A549 (cell line): ENCODE measurements at regions not wholly inside any gene's neighbourhood (a gene's known extent, or its start where the extent isn't known, plus 50 kb on each side); places are given as distances from the start of the nearest gene placed in this dataset.

Experiments
- CBX2 ChIP-seq: fragments of 200-600 bp; sonication (generic); IDR thresholded peaks from 2 replicates; pipeline ENCODE4 v1.6.1; 2016; ENCODE audit warnings: low read depth, mild to moderate bottlenecking, borderline replicate concordance
- CEBPB ChIP-seq, 2 experiments: fragments of >200 bp in 1 of 2; sonication (Bioruptor Twin) in 1 of 2; formaldehyde crosslinking in 1 of 2; IDR thresholded peaks; 2 replicates each; pipeline ENCODE4 v1.6.1; 2012 to 2016
- EHMT2 ChIP-seq: fragments of 200-600 bp; sonication (generic); IDR thresholded peaks from 2 replicates; pipeline ENCODE4 v1.6.1; 2016; ENCODE audit warnings: antibody characterized with exemption, low read depth, mild to moderate bottlenecking, moderate library complexity
- EP300 ChIP-seq, 2 experiments: fragments of >200 bp; sonication (Bioruptor Twin); formaldehyde crosslinking; IDR thresholded peaks; 2 replicates in 1 of 2; 3 replicates in 1 of 2; pipeline ENCODE4 v1.6.1; 2016 to 2017
- MAZ ChIP-seq: fragments of 150-350 bp; IDR thresholded peaks from 2 replicates; pipeline ENCODE4 v1.6.1; 2014; ENCODE audit warnings: antibody characterized with exemption, low read depth, low read length, borderline replicate concordance
- PBX3 ChIP-seq: IDR thresholded peaks from 2 replicates; pipeline ENCODE4 v1.6.1; 2012
- RAD21 ChIP-seq, 2 experiments: fragments of >200 bp in 1 of 2; sonication (Bioruptor Twin) in 1 of 2; formaldehyde crosslinking in 1 of 2; IDR thresholded peaks in 1 of 2; conservative IDR thresholded peaks in 1 of 2; 2 replicates in 1 of 2; 3 replicates in 1 of 2; pipeline ENCODE4 v1.6.1; 2012 to 2018; ENCODE audit warnings: inconsistent platforms in 1 of 2
- RFX5 ChIP-seq: fragments of 450-650 bp; IDR thresholded peaks from 2 replicates; pipeline ENCODE4 v1.7.1; 2014; ENCODE audit warnings: antibody characterized with exemption, mild to moderate bottlenecking, moderate library complexity
- USF2 ChIP-seq: fragments of 450-650 bp; IDR thresholded peaks from 2 replicates; pipeline ENCODE4 v1.6.1; 2014; ENCODE audit warnings: antibody characterized with exemption
- ZFP36 ChIP-seq: fragments of 450-650 bp; IDR thresholded peaks from 2 replicates; pipeline ENCODE4 v1.6.1; 2014; ENCODE audit warnings: borderline replicate concordance; ENCODE audit not compliant: partially characterized antibody
- ZSCAN20 ChIP-seq: fragments of 250-450 bp; sonication (Bioruptor Pico); IDR thresholded peaks from 2 replicates; pipeline ENCODE4 v1.8.0; 2022; ENCODE audit warnings: mild to moderate bottlenecking, moderate library complexity
- TF ChIP-seq, protein P1 (sequence below): fragments of >200 bp; sonication (Bioruptor Twin); formaldehyde crosslinking; IDR thresholded peaks from 3 replicates; pipeline ENCODE4 v1.5.1; 2016
- TF ChIP-seq, protein P2 (sequence below): fragments of 150-350 bp; IDR thresholded peaks from 2 replicates; pipeline ENCODE4 v1.6.1; 2014; ENCODE audit warnings: low read depth, mild to moderate bottlenecking, low read length

GRCh38 chr2:183807870-183808269 is 683.6 kb downstream of the NUP35 start:
- TF ChIP-seq USF2 (no peak), ZFP36 (no peak), RAD21 (conservative IDR thresholded peaks at IDR 0.05 in 1 of 2, IDR thresholded peaks at IDR 0.05 in 1 of 2) (no peak), EP300 (IDR thresholded peaks at IDR 0.05) (no peak), CBX2 (no peak), EHMT2 (no peak), ZSCAN20 (CRISPR knock-in tag) (no peak), PBX3 (no peak), MAZ (no peak), CEBPB (IDR thresholded peaks at IDR 0.05) (no peak), RFX5 (no peak)
- TF ChIP-seq, protein P1, sequence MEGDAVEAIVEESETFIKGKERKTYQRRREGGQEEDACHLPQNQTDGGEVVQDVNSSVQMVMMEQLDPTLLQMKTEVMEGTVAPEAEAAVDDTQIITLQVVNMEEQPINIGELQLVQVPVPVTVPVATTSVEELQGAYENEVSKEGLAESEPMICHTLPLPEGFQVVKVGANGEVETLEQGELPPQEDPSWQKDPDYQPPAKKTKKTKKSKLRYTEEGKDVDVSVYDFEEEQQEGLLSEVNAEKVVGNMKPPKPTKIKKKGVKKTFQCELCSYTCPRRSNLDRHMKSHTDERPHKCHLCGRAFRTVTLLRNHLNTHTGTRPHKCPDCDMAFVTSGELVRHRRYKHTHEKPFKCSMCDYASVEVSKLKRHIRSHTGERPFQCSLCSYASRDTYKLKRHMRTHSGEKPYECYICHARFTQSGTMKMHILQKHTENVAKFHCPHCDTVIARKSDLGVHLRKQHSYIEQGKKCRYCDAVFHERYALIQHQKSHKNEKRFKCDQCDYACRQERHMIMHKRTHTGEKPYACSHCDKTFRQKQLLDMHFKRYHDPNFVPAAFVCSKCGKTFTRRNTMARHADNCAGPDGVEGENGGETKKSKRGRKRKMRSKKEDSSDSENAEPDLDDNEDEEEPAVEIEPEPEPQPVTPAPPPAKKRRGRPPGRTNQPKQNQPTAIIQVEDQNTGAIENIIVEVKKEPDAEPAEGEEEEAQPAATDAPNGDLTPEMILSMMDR = no peak
- TF ChIP-seq, protein P2, sequence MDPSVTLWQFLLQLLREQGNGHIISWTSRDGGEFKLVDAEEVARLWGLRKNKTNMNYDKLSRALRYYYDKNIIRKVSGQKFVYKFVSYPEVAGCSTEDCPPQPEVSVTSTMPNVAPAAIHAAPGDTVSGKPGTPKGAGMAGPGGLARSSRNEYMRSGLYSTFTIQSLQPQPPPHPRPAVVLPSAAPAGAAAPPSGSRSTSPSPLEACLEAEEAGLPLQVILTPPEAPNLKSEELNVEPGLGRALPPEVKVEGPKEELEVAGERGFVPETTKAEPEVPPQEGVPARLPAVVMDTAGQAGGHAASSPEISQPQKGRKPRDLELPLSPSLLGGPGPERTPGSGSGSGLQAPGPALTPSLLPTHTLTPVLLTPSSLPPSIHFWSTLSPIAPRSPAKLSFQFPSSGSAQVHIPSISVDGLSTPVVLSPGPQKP = no peak
